Panc1 (cell line): ENCODE measurements at regions not wholly inside any gene's neighbourhood (a gene's known extent, or its start where the extent isn't known, plus 50 kb on each side); places are given as distances from the start of the nearest gene placed in this dataset.

Experiments used
- ATAC-seq: fragments of 200-7000 bp; cut with Tn5 transposase; 2 replicates; pipeline ENCODE4 v1.9.1; 2020; ENCODE audit warnings: mild to moderate bottlenecking, moderate library complexity
- BruUV-seq: library from RNA; stranded (reverse); fragments of 400-500 nt; replicated peaks from 2 replicates; lab custom pipeline; 2021; lab: Mats Ljungman, UMichigan
- CTCF ChIA-PET: fragments of 300-600 bp; sonication (Branson Sonifier 250); formaldehyde crosslinking; loops from one replicate; lab custom pipeline; 2022; ENCODE audit warnings: antibody characterized with exemption; lab: Charles Lee
- POLR2A ChIA-PET: fragments of 300-600 bp; sonication (Branson Sonifier 250); formaldehyde crosslinking; loops from one replicate; lab custom pipeline; 2022; ENCODE audit warnings: antibody characterized with exemption; lab: Charles Lee
- DNase-seq: peaks from one replicate; pipeline ENCODE4 v3.0.0-alpha.2; 2010; ENCODE audit warnings: low read depth, low spot score
- H3K27ac ChIP-seq: 2 replicates; pipeline ENCODE4 v1.5.1; 2011; ENCODE audit warnings: mild to moderate bottlenecking, low read length, inconsistent platforms
- H3K27me3 ChIP-seq: fragments of 200-500 bp; sonication (Bioruptor generic); 2 replicates; pipeline ENCODE4 v1.6.0; 2014; ENCODE audit warnings: low read length, inconsistent platforms; ENCODE audit not compliant: control insufficient read depth, insufficient read depth
- H3K36me3 ChIP-seq: fragments of 200-500 bp; sonication (Bioruptor generic); 2 replicates; pipeline ENCODE4 v1.5.1; 2014; ENCODE audit warnings: inconsistent platforms, mild to moderate bottlenecking, low read length, moderate library complexity; ENCODE audit not compliant: control insufficient read depth, insufficient read depth
- H3K4me1 ChIP-seq: 2 replicates; pipeline ENCODE4 v1.5.1; 2011; ENCODE audit warnings: inconsistent platforms, mild to moderate bottlenecking, low read length, moderate library complexity; ENCODE audit not compliant: control insufficient read depth, insufficient read depth
- H3K4me3 ChIP-seq, 2 experiments: 2 replicates each; pipeline ENCODE4 v1.5.1; 2011 to 2012; ENCODE audit warnings: low read depth in 2 of 2, low read length in 2 of 2, mild to moderate bottlenecking in 2 of 2, inconsistent platforms in 1 of 2, moderate library complexity in 1 of 2
- H3K9me3 ChIP-seq: fragments of 200-500 bp; sonication (Bioruptor generic); 2 replicates; pipeline ENCODE4 v1.5.1; 2014; ENCODE audit warnings: low read depth, mild to moderate bottlenecking, inconsistent platforms, low read length, moderate library complexity; ENCODE audit not compliant: control insufficient read depth, insufficient read depth
- CTCF ChIP-seq: fragments of 450-650 bp; IDR thresholded peaks from 2 replicates; pipeline ENCODE4 v1.5.1; 2017; ENCODE audit warnings: mild to moderate bottlenecking
- POLR2AphosphoS5 ChIP-seq: IDR thresholded peaks from 2 replicates; pipeline ENCODE4 v1.6.1; 2012; ENCODE audit warnings: mild to moderate bottlenecking, low read depth, low read length, moderate library complexity
- REST ChIP-seq, 2 experiments: IDR thresholded peaks; 2 replicates each; pipeline ENCODE4 v1.6.1; 2011 to 2012; ENCODE audit warnings: low read depth in 2 of 2, control low read depth in 1 of 2, low read length in 1 of 2, mild to moderate bottlenecking in 1 of 2, moderate library complexity in 1 of 2; ENCODE audit not compliant: insufficient read depth in 1 of 2
- SIN3A ChIP-seq: IDR thresholded peaks from 2 replicates; pipeline ENCODE4 v1.6.1; 2012; ENCODE audit warnings: low read depth, mild to moderate bottlenecking, low read length, moderate library complexity, borderline replicate concordance; ENCODE audit not compliant: insufficient read depth
- TCF7L2 ChIP-seq: IDR thresholded peaks from 2 replicates; pipeline ENCODE4 v1.6.1; 2011; ENCODE audit warnings: mild to moderate bottlenecking, low read depth, low read length, inconsistent platforms
- in situ Hi-C: cut with HindIII; loops from 2 replicates; pipeline ENCODE4 v1.10.0; 2016; ENCODE audit warnings: low sequenced_read_pairs, low pct_unique_long_range_greater_than_20kb
- intact Hi-C: fragments of 100-400 bp; cut with micrococcal nuclease; formaldehyde crosslinking; loops from one replicate; pipeline ENCODE4 v1.10.0; 2022; ENCODE audit not compliant: unreplicated experiment

- ATAC-seq (no peak), DNase-seq (no peak)
- in situ Hi-C loops (no loop called here), intact Hi-C loops (no loop called here)
- Histone ChIP-seq H3K27me3 (no peaks in the 10 kb centered on the region), H3K4me1 (no peaks in the 10 kb centered on the region), H3K9me3 (no peaks in the 10 kb centered on the region), H3K27ac (no peak overlapping the region), H3K4me3 (no peak overlapping the region), H3K36me3 (no peaks in the 10 kb centered on the region)
- POLR2A ChIA-PET = no interaction called here
- TF ChIP-seq POLR2AphosphoS5 (no peak), SIN3A (no peak), CTCF (no peak), REST (IDR thresholded peaks at IDR 0.05; ENCODE audit: insufficient read depth in 1 of 2, low read depth in 2 of 2, low read length in 1 of 2) (no peak), TCF7L2 (no peak)
- no TSS peak for BruUV-seq
- CTCF ChIA-PET = no interaction called here
These were observed 167.0 kb downstream of the ERMARD start for GRCh38 chr6:169918239-169918953.

DNA sequence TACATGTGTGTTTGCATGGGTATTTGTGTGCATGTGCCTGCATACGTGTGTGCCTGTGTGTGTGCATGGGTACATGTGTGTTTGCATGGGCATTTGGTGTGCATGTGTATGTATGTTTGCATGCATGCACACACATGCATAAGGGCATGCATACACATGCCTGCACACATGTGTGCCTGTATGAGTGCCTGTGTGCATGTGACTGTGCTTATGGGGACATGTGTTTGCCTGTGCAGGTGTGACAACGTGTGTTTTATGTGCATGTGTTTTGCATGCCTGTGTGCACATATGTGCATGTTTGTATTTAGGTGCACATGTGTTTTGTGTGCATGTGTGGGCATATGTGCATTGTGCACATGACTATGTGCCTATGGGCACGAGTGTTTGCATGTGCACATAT lies 165.7 kb downstream of the ERMARD start:
- in situ Hi-C loops (no loop called here), intact Hi-C loops (no loop called here)
- TF ChIP-seq POLR2AphosphoS5 (no peak), SIN3A (no peak), REST (IDR thresholded peaks at IDR 0.05; ENCODE audit: insufficient read depth in 1 of 2, low read depth in 2 of 2, low read length in 1 of 2) (no peak), TCF7L2 (no peak)
- Histone ChIP-seq H3K27me3 (no peaks in the 10 kb centered on the region), H3K9me3 (no peaks in the 10 kb centered on the region), H3K27ac (no peak overlapping the region), H3K4me1 (no peaks in the 10 kb centered on the region), H3K4me3 (no peak overlapping the region), H3K36me3 (no peaks in the 10 kb centered on the region)
- ChIA-PET CTCF (no interaction called here), POLR2A (no interaction called here)
- DNase-seq (no peak), ATAC-seq (no peak)
- no TSS peak for BruUV-seq
